Fibroblast of mammary gland (primary cell): ENCODE measurements at regions not wholly inside any gene's neighbourhood (a gene's known extent, or its start where the extent isn't known, plus 50 kb on each side); places are given as distances from the start of the nearest gene placed in this dataset.
A peak's percentile ranks its signal among the peaks of the same experiment; 100 is the strongest.
"Not testable (repeated sequence)": the region's sequence is repeated elsewhere in the genome, so short reads cannot be mapped to it uniquely, and the experiment has no call there.

ENCODE experiments used
- DNase-seq: peaks from one replicate; pipeline ENCODE4 v3.0.0-alpha.2; 2010; ENCODE audit warnings: low read depth
- H3K4me3 ChIP-seq: 2 replicates; pipeline ENCODE4 v1.5.1; 2011; ENCODE audit warnings: low read depth, mild to moderate bottlenecking, low read length, moderate library complexity; ENCODE audit not compliant: control insufficient read depth
- TF ChIP-seq, protein P1 (sequence below): conservative IDR thresholded peaks from 2 replicates; pipeline ENCODE4 v1.5.1; 2011; ENCODE audit warnings: low read depth, low read length, inconsistent platforms; ENCODE audit not compliant: control insufficient read depth, insufficient read depth

GRCh38 chr1:215018555-215018954 lies 64.0 kb upstream of the KCNK2 start:
- no peak overlapping the region for H3K4me3 ChIP-seq
- TF ChIP-seq, protein P1, sequence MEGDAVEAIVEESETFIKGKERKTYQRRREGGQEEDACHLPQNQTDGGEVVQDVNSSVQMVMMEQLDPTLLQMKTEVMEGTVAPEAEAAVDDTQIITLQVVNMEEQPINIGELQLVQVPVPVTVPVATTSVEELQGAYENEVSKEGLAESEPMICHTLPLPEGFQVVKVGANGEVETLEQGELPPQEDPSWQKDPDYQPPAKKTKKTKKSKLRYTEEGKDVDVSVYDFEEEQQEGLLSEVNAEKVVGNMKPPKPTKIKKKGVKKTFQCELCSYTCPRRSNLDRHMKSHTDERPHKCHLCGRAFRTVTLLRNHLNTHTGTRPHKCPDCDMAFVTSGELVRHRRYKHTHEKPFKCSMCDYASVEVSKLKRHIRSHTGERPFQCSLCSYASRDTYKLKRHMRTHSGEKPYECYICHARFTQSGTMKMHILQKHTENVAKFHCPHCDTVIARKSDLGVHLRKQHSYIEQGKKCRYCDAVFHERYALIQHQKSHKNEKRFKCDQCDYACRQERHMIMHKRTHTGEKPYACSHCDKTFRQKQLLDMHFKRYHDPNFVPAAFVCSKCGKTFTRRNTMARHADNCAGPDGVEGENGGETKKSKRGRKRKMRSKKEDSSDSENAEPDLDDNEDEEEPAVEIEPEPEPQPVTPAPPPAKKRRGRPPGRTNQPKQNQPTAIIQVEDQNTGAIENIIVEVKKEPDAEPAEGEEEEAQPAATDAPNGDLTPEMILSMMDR: no peak
- DNase-seq: peak; percentile 79

DNA sequence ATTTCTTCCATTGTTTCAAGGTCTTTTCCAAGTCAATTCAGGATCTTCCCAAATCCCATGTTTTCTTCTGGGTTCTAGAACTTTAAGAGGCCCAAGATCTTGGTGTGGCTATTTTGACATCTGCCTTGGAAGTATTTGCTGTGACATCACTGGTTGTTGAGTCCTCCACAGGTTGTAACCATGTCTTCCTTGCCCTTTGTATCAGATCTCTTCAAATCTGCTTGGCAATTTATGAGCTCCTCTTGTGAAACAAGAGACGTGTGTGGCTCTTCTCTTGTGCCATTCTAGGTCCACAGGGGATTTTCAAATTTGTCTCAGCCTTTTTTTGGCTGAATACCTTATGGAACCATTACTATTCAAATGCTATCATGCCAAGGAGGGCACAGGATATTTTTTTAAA lies 60.3 kb upstream of the KCNK2 start:
- no peak overlapping the region for H3K4me3 ChIP-seq
- TF ChIP-seq, protein P1: no peak

GRCh38 chr1:215022741-215023141 lies 59.8 kb upstream of the KCNK2 start:
- H3K4me3 ChIP-seq: no peak overlapping the region
- peak; percentile 83 for DNase-seq
- TF ChIP-seq, protein P1: no peak

More for the DNA sequence above, 60.3 kb upstream of the KCNK2 start:
- peak; percentile 54 for DNase-seq

DNA sequence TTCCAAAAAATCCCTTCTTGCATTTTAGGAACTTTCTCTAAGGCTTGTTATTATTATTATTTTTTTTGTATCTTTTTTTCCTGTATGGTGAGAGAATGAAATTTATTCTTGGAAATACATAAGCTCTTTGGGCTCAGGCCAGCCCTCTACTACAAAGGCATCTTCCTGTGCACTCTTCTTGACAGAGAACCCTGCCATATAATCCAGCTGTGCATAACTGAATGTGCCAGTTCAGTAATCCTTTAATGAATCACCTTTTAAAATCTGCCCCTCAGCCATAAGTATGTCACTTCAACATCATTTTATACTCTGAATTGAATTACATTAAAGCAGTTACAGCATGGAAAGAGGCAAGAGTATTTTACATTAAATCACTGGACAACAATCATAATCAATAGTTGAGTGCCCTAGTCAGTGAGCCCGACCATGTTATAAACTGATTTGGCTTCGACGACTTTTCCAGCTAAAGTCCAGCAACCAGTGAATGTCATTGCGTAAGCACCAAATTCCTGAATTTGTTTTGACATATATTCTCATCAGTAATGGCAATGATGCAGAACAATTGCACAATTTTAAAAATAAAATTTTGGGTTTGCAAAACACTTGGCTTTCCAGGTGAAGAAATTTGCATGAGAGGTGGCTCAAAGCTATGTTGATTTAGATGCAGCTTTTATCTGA lies 59.2 kb upstream of the KCNK2 start:
- peak; percentile 82 for DNase-seq
- no peak overlapping the region for H3K4me3 ChIP-seq
- TF ChIP-seq, protein P1: no peak

GRCh38 chr1:215028954-215029353 lies 53.6 kb upstream of the KCNK2 start:
- no peak overlapping the region for H3K4me3 ChIP-seq
- no peak for DNase-seq
- TF ChIP-seq, protein P1: no peak

DNA sequence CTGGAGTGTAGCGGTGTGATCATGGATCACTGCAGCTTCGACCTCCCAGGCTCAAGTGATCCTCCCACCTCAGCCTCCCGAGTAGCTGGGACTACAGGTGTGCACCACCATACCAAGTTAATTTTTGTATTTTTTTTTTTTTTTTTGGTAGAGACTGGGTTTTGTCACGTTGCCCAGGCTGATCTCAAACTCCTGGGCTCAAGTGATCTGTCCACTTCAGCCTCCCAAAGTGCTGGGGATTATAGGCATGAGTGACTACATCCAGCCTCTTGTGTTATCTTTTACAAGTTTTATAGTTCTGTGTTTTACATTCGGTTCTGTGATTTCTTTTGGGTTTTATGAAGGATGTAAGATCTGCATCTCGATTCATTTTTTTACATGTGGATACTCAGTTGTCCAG lies 52.0 kb upstream of the KCNK2 start:
- DNase-seq, H3K4me3 ChIP-seq: not testable (repeated sequence)

DNA sequence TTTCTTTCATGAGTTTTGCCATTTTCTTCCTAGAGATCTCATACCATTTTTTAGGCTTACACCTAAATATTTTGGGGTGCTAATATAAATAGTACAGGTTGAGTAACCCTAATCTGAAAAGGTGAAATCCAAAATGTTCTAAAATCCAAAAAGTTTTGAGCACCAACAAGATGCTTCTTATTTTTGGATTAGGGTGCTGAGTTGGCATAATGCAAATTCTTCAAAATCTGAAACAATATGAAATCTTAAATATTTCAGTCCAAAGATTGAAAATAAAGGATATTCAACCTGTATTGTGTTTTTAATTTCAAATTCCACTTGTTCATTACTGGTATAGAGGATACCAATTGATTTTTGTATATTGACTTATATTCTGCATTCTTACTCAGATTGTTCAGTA lies 51.1 kb upstream of the KCNK2 start:
- H3K4me3 ChIP-seq: no peak overlapping the region
- DNase-seq: no peak
- TF ChIP-seq, protein P1: no peak
